CD4-positive, alpha-beta T cell (primary cell): ENCODE measurements at regions not wholly inside any gene's neighbourhood (a gene's known extent, or its start where the extent isn't known, plus 50 kb on each side); places are given as distances from the start of the nearest gene placed in this dataset.

Source experiments
- ATAC-seq: fragments of 200-7000 bp; cut with Tn5 transposase; one replicate; pipeline ENCODE4 v1.10.0; 2022; ENCODE audit warnings: mild to moderate bottlenecking; ENCODE audit not compliant: poor library complexity
- CTCF ChIA-PET: fragments of 350-600 bp; sonication (Branson Sonifier 250); formaldehyde crosslinking; loops from one replicate; lab custom pipeline; 2021; ENCODE audit warnings: antibody characterized with exemption, inconsistent platforms; lab: Charles Lee
- POLR2A ChIA-PET: fragments of 350-600 bp; sonication (Branson Sonifier 250); formaldehyde crosslinking; loops from one replicate; lab custom pipeline; 2021; ENCODE audit warnings: antibody characterized with exemption, inconsistent platforms; lab: Charles Lee
- DNase-seq, 14 experiments: peaks; one replicate each; pipeline ENCODE4 v3.0.0-alpha.2; 2013 to 2020; ENCODE audit warnings: mixed read lengths in 2 of 14
- H3K27ac ChIP-seq, 2 donors: one replicate each; pipeline versions ENCODE4 v1.5.1 to v1.7.0; 2013; ENCODE audit warnings: low read length in 2 of 2, low read depth in 1 of 2, mild to moderate bottlenecking in 1 of 2
- H3K27me3 ChIP-seq, 2 experiments: 1 replicate in 1 of 2; 2 replicates in 1 of 2; pipeline versions ENCODE4 v1.6.1 to v1.7.0; 2013; ENCODE audit warnings: low read length in 2 of 2, control low read depth in 1 of 2, mild to moderate bottlenecking in 1 of 2, moderate library complexity in 1 of 2; ENCODE audit not compliant: insufficient read depth in 2 of 2, control insufficient read depth in 1 of 2
- H3K36me3 ChIP-seq: one replicate; pipeline ENCODE4 v1.6.1; 2013; ENCODE audit warnings: low read length, control low read depth; ENCODE audit not compliant: insufficient read depth
- H3K4me1 ChIP-seq: one replicate; pipeline ENCODE4 v1.6.1; 2013; ENCODE audit warnings: low read length, control low read depth; ENCODE audit not compliant: insufficient read depth
- H3K4me3 ChIP-seq: one replicate; pipeline ENCODE4 v1.5.1; 2013; ENCODE audit warnings: mild to moderate bottlenecking, low read length, moderate library complexity
- H3K9me3 ChIP-seq, 2 experiments: 1 replicate in 1 of 2; 2 replicates in 1 of 2; pipeline versions ENCODE4 v1.6.1 to v1.7.0; 2013; ENCODE audit warnings: low read length in 2 of 2, mild to moderate bottlenecking in 2 of 2, control low read depth in 1 of 2, moderate library complexity in 1 of 2; ENCODE audit not compliant: control insufficient read depth in 1 of 2, insufficient read depth in 1 of 2
- H3K27ac Mint-ChIP-seq: one replicate; pipeline ENCODE4 v1.8.0; 2020; ENCODE audit warnings: mixed read lengths
- H3K27me3 Mint-ChIP-seq: one replicate; pipeline ENCODE4 v1.8.0; 2021; ENCODE audit warnings: mixed read lengths
- H3K36me3 Mint-ChIP-seq: one replicate; pipeline ENCODE4 v1.8.0; 2021; ENCODE audit warnings: low read depth, mixed read lengths
- H3K4me1 Mint-ChIP-seq: one replicate; pipeline ENCODE4 v1.8.0; 2021; ENCODE audit warnings: low read depth, mixed read lengths
- H3K4me3 Mint-ChIP-seq: one replicate; pipeline ENCODE4 v1.8.0; 2020; ENCODE audit warnings: mild to moderate bottlenecking, mixed read lengths
- H3K9me3 Mint-ChIP-seq: one replicate; pipeline ENCODE4 v1.8.0; 2020; ENCODE audit warnings: mixed read lengths
- CTCF ChIP-seq: fragments of 200-600 bp; IDR thresholded peaks from one replicate; pipeline ENCODE4 v1.8.0; 2022; ENCODE audit warnings: antibody characterized with exemption, mild to moderate bottlenecking
- intact Hi-C, 2 experiments: fragments of 100-400 bp; cut with DNase I in 1 of 2; cut with micrococcal nuclease in 1 of 2; formaldehyde crosslinking; loops; one replicate each; pipeline versions ENCODE4 v1.15.1 to v1.9.0; 2023 to 2025; cut with DNase I, micrococcal nuclease

- ATAC-seq (no peak), DNase-seq (no peak)
- Histone ChIP-seq H3K36me3 (no peaks in the 10 kb centered on the region), H3K4me1 (no peaks in the 10 kb centered on the region), H3K27me3 (no peaks in the 10 kb centered on the region), H3K27ac (no peak overlapping the region), H3K9me3 (no peaks in the 10 kb centered on the region), H3K4me3 (no peak overlapping the region)
- Mint-ChIP-seq H3K4me3 (no peak overlapping the region), H3K36me3 (no peaks in the 10 kb centered on the region), H3K27me3 (peaks cover 12% of the 10 kb centered on the region), H3K4me1 (no peaks in the 10 kb centered on the region), H3K27ac (no peak overlapping the region), H3K9me3 (peaks cover 4% of the 10 kb centered on the region)
- no peak for TF ChIP-seq CTCF
- POLR2A ChIA-PET: no interaction called here
- CTCF ChIA-PET: no interaction called here
- intact Hi-C loops: no loop called here
Measured at GRCh38 chr12:94783343-94783742, 133.0 kb upstream of the TMCC3 start.

- no peaks in the 10 kb centered on the region for H3K9me3 ChIP-seq
- no peak overlapping the region for H3K27ac ChIP-seq
- no peak for TF ChIP-seq CTCF
- CTCF ChIA-PET: no interaction called here
- peaks cover 22% of the 10 kb centered on the region for H3K27me3 Mint-ChIP-seq
- peaks cover 3% of the 10 kb centered on the region in 2 experiments for H3K27me3 ChIP-seq
- intact Hi-C loops: no loop called here
- POLR2A ChIA-PET: no interaction called here
- no peaks in the 10 kb centered on the region for H3K36me3 Mint-ChIP-seq
- no peak overlapping the region for H3K4me3 Mint-ChIP-seq
- H3K36me3 ChIP-seq: no peaks in the 10 kb centered on the region
- no peak overlapping the region for H3K4me3 ChIP-seq
- ATAC-seq: no peak
- H3K4me1 Mint-ChIP-seq: no peaks in the 10 kb centered on the region
- no peak for DNase-seq
- H3K4me1 ChIP-seq: no peaks in the 10 kb centered on the region
- peaks cover 4% of the 10 kb centered on the region for H3K9me3 Mint-ChIP-seq
- no peak overlapping the region for H3K27ac Mint-ChIP-seq
Measured at GRCh38 chr12:94781835-94782234, 131.5 kb upstream of the TMCC3 start.

GRCh38 chr12:94779485-94779884 is 129.1 kb upstream of the TMCC3 start:
- Mint-ChIP-seq H3K9me3 (peaks cover 4% of the 10 kb centered on the region), H3K4me3 (no peak overlapping the region), H3K27me3 (peaks cover 35% of the 10 kb centered on the region), H3K27ac (no peak overlapping the region), H3K4me1 (no peaks in the 10 kb centered on the region), H3K36me3 (no peaks in the 10 kb centered on the region)
- Histone ChIP-seq H3K9me3 (no peaks in the 10 kb centered on the region), H3K27ac (no peak overlapping the region), H3K4me3 (no peak overlapping the region), H3K36me3 (no peaks in the 10 kb centered on the region), H3K4me1 (no peaks in the 10 kb centered on the region), H3K27me3 (peaks cover 3 to 6% of the 10 kb centered on the region in 2 experiments)
- TF ChIP-seq CTCF: no peak
- intact Hi-C loops: no loop called here
- ATAC-seq (no peak), DNase-seq (no peak)
- ChIA-PET CTCF (no interaction called here), POLR2A (no interaction called here)
